T-helper 2 cell (primary cell): ENCODE measurements at regions not wholly inside any gene's neighbourhood (a gene's known extent, or its start where the extent isn't known, plus 50 kb on each side); places are given as distances from the start of the nearest gene placed in this dataset.
A peak's percentile ranks its signal among the peaks of the same experiment; 100 is the strongest.

Experiments used
- DNase-seq, 5 experiments: peaks; one replicate each; pipeline versions ENCODE4 v3.0.0 to v3.0.0-alpha.2; 2012 to 2022

DNA sequence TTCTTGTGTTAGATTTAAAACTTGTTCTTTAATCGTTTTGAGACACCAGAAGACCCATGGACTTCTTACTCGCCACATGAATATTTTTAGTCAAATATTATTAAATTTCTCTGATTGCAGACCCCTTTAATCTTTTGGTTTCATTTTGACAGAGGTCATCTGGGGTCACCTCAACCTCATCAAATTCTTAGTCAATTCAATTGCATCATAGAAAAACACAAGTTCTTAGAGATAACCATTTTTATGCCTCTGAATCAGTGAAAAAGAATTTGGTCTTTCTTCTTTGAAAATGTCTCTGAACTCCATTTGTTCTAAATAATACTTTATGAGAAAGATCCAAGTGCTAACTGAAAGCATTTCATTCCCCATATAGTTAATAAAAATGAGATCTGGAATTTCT, 55.2 kb upstream of the CBLN4 start:
- no peak for DNase-seq

DNA sequence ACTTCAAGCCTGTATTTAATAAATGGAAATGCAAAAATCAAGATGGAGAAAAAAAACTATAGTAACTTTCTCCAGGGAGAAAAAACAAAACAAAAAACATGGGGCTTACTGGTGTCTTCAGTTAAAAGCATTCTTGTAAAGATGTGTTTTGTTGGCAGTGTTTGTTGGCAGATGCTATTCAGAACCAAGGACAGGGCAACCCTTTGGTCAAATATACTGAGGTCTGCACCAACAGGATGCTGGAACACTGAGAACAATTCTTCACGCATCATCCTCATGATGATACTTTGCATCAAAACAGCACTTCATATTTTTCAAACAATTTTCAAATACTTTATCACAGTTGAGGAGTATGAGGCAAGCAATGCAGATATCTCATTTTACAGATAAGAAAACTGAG, 63.7 kb upstream of the CBLN4 start:
- no peak for DNase-seq

DNA sequence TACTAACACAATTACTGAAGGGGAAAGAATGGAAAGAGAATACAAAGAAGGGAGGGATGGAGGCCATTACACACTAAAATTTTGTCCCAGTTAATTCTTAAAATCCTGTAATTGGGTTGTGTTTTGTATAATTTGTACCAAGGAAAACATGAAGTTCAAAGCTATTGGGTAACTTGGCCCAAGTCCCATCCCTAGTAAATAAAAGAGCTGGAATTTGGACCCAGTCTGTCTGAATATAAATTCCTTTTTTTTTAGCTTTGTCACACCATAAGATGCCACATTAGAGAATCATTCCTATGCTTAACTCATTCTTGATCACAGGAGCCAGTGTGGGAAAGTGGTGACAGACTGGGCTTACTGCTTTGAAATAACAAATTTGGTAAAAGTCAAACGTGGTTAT, 66.8 kb upstream of the CBLN4 start:
- no peak for DNase-seq

DNA sequence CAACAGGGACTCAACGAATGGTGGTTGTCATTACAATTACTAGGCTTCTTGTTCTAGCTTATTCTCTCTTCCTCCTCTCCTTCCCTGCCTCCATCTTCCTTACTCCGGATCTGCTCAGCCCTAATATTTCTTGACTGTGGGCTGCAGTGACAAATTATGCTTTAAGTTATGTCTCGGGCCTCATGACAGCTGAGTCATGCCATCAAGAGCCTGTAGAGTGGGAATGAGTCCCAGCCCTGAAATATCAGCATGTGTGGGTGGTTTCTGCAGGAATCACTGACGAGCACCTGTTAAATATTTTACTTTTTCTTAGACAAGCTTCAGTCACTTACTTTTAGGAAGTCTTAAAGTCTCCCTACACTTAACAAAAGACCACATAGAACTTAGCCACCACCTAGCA, 83.1 kb upstream of the CBLN4 start:
- no peak for DNase-seq

DNA sequence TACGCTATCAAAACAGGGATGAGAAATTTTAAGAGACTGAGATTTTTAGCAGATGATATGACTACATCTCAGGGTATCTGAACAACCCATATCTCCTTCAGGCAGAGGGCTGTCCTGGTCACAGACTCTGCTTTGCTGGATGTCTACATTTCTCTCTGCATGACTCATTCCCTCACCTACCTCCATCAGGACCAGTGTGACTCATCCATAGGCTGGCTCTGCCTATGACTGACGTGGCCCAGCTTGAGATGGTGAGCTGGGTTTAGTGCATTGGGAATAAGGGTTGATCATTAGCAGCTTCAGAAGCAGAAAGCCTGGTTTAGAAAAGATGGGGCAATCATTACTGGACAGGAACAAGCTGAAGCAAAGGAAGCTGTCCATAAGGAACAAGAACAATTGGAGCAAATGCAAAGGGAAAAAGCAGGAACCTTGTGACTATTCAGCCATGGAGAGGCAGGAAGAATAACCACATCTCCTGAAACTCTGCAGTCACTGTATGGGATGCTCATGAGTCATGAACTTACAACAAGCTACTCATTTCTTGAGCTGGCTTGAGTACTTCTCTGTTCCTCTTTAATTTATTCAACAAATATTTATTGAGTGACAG, 86.4 kb upstream of the CBLN4 start:
- no peak for DNase-seq

DNA sequence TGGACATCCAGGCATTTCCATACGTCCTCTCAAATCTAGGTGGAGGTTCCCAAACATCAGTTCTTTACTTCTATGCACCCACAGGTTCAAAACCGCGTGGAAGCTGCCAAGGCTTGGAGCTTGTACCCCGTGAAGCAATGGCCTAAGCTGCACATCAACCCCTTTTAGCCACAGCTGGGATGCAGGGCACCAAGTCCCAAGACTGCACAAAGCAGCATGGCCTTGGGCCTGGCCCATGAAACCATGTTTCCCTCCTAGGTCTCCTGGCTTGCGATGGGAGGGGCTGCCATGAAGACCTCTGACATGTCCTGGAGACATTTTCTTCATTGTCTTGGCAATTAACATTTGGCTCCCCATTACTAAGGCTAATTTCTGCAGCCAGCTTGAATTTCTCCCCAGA, 88.9 kb upstream of the CBLN4 start:
- no peak for DNase-seq

DNA sequence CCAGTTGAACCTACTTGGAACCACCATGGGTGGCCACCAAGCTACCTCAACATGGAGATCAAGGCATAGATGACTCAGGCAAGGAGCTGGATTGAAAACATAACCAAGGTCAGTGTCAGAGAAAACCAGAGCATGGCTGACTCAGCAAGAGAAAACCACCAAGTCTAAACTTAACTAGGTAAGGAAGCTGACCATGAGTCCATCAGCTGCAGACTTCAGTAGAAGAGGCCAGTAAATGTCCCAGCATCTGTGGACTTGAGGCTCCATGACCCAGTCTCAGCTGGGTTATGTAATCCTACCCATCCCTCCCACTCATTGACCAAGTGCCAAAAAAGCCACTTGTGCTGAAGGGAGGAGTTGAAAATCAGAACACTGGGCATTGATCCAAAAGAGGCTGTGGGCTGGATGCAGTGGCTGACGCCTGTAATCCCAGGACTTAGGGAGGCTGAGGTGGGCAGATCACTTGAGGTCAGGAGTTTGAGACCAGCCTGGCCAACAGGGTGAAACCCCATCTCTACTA, 93.7 kb upstream of the CBLN4 start:
- no peak for DNase-seq

DNA sequence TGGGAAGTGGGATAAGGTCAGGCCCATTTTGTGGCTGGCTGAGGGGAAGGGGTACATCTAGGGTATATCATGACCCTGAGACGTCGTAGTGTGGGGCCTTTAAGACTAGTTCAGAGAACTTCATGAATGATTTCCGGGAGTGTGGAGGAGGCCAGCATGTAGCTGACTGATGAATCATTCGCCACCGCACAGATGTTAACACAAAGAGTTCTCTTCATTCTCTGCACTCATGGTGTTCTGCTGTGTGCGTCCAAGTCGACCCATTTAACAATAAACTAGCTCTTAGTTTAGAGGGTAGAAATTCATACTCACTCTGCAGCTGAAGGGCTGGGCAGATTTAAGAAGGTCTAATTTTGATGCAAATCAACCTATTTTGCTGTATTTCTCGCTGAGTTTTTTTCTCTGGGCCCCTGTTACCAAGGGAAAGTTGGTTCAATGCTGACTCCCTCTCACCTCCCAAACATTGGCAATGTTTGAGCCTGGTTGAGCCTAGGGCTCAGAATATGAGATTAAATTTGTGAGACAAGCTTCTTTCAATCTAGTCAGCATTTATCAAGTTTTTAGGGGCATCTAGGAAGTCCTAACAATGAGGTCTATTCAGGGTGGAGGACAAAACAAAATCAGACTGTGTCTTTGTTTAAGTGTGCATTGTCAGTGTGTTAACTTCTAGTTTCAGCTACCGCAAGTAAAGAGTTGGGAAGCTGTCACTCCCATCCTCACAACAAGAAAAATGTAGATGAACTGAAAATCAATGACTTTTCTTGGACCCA, 106.8 kb upstream of the CBLN4 start:
- no peak for DNase-seq

DNA sequence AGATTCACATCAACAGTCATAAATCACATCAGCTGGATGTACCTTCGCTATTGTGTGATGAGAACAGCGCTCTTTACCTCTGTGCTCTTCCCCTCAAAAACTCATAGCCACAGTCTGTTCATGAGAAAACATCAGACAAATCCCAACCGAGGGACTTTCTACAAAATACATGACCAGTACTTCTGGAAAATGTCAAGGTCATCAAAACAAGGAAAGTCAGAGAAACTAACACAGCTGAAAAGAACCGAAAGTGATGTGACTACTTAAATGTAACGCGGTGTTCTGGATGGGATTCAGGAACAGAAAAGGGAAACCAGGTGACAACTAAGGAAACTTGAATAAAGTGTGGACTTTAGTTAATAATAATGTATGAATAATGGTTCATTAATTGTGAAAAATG, 112.0 kb upstream of the CBLN4 start:
- no peak for DNase-seq

DNA sequence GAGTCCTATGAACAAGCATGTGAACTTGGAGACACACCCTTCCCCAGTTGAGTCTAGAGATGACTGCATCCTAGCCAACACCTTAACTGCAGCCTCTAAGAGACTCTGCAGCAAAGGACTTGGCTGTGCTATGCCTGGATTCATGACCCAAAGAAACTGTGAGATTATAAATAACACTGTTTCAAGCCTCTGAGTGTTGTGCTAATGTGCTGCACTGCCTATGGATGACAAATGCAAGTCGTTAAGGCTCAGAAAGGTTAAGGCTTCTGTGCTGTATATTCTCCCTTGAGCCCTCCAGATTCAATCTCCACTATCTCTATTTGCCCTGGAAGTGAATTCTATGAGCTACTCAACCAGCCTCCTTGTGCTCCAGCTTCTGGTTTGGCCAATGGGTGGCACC, 116.5 kb upstream of the CBLN4 start:
- no peak for DNase-seq

DNA sequence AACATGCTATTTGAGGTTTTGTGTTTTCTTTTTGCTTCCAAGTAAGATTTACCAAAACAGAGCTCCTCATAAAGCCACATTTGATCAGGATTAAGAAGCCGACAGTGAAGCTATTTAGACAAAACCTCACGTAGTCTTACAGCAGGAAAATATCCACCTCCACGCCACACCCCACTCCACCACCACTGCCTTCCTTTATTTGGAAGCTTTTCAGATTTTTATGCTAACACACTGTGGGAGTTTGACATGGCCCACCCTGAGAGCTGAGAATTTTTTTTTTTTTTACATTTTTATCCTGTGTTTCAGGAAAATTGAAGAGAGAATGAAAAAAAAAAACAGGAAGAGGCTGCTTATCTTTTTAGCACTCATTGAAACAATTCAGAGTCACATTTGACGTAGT, 104.8 kb upstream of the MC3R start:
- no peak for DNase-seq

DNA sequence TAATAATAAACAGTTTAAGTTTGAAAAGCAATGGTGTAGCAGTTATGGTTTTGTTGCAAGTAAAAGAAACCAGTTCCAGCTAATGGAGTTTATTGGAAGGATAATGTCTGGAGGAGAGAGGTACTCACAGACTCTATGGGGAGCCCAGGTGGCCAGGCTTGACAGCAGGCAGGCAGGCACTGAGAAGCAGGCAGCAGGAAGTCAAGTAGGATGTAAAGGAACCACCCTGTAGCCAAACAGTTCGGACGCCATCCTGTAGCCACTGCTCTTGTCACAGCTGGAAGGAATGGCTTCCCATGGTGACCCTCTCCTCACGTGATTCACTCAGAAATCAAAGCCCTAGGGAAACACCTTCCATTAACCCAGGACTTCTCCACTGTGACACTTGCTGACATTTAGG, 96.7 kb upstream of the MC3R start:
- DNase-seq = no peak

DNA sequence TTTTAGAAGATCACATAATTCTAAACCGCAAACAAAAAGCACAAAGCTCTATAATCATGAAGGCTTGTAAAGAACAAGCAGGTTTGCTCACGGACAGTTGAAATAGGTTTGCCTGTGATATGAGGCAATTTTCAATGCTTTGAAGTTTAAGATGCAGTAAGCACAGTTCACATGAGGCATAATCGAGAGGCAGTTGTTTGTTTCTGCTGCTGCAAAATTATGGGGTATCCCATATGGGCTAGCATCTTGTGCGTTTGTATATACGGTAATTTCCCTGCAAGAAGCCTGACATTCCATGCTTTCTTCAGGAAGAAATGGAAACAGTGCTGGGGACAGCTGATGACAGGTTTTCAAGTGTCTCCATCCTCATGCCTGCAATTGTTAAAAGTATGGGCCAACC, 94.6 kb upstream of the MC3R start:
- no peak for DNase-seq

DNA sequence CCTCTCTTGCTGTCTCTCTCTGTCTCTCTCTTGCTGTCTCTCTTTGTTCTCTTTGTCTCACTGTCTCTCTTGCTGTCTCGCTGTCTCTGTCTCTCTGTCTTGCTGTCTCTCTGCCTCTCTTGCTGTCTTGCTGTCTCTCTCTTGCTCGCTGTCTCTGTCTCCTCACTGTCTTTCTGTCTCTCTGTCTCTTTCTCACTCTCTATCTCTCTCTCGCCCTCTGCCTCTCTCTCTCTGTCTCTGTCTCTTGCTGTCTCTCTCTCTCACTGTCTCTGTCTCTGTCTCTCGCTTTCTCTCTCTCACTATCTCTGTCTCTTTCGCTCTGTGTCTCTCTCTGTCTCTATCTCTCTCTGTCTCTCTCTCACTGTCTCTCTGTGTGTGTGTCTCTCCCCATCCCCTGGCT, 92.9 kb upstream of the MC3R start:
- no peak for DNase-seq

DNA sequence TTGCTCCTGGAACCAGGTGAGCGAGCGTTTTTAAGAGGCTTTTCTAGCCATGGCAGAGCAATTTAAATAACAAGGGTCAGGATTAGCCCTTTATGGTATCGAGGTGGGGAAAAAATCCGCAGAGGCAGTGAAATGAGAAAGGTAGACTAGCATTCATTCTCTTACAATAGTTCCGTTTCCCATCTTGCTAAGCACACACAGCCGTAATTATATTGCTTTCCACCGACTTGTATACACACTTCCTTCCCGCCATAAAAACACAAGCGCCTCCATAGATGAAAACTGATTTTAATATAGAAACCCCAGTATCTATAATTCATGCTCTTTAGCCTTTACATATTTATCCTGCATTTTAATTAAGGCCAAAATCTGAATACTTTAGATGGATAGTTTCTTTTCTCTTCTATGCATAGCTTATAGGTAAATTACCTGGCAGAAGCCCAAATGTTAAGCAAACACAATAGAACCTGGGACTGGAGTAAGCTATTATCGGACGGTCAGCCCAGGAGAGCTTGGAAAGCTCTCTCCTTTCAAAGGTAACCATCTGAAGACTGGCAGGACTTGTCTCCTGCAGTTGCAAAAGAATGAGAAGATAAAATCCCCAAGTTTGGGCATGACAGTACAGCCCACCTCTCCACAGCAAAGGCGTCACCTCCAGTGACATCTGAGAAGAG, 90.9 kb upstream of the MC3R start:
- DNase-seq = no peak

DNA sequence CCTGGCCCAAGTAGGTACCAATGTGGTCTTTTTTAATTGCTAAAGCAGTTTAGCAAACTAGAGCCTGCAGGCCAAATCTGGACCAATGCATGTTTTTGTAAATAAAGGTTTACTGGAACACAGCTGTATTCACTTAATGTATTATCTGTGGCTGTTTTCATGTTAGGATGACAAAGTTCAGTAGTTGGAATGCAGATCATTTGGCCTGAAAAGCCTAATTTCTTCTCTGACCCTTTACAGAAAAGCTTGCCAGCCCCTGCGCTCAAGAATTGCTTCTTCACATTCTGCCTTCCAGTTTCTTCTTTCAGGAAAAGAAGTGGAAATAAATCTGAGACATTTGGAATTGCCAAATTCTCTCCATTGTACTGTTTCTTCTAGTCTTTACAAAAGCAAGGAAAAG, 90.0 kb upstream of the MC3R start:
- DNase-seq = no peak

DNA sequence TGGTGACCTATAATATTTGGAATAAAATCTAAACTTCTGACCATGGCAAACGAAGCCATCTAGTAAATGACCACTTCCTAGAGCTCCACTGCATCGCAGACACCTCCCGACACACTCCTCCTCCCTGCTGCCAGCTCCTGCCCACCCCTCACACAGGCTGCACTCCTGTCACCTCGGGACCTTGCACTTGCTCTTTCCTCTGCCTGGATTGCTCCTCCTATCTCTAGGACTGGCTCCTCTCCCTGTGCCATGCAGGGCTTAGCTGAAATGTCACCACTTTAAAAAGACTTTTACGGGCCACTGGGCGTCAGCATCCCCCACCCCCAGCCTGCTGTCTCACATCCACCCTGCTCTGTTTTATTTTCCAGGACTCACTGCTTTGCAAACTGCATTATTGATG, 87.6 kb upstream of the MC3R start:
- DNase-seq = no peak

DNA sequence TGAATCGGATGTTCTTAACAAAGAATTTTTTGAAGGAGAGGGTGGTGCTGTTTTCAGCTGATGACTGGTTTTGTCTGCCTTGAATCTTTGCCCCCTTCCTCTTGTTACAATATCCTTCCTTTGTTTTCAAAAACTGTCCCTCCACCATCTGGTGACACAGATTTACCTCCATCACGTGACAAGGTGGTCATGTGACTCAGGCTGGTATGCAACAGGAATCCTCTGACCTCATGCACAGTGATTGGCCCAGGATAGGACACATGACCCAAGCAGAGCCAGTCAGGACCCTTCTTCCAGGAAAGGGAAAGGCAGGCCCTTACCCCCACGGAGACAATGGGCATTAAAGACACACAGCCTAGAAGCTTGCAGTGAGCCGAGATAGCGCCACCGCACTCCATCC, 84.7 kb upstream of the MC3R start:
- peak in 1 of 5 experiments; percentile 3 for DNase-seq

DNA sequence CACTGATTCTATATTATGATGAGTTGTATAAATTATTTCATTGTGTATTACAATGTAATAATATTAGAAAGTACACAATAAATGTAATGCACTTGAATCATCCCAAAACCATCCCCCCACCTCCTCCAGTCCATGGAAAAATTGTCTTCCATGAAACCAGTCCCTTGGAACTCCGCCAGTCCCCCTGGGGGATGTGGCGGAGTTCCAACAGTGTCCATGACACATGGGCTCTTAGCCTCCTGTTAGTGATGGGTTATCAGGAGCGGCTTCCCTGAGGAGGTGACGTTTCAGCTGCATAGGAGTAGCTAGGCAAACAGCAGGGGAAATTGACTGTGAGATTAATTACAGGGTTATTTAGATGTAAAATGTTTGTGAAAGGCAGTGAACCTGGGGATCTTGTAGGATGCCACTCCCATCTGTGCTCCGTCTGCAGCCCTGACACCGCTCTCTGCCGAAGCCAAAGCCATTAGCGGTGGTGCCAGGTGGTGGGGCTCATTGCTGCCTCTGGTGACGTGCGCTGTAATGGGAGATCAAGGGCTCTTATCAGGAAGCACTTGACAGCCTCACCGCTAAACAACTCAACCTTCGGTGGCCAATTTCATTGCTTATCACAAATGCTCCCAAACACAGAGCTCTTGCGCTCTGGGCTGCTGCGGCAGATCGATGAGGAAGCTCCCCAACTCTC, 81.6 kb upstream of the MC3R start:
- DNase-seq = no peak

DNA sequence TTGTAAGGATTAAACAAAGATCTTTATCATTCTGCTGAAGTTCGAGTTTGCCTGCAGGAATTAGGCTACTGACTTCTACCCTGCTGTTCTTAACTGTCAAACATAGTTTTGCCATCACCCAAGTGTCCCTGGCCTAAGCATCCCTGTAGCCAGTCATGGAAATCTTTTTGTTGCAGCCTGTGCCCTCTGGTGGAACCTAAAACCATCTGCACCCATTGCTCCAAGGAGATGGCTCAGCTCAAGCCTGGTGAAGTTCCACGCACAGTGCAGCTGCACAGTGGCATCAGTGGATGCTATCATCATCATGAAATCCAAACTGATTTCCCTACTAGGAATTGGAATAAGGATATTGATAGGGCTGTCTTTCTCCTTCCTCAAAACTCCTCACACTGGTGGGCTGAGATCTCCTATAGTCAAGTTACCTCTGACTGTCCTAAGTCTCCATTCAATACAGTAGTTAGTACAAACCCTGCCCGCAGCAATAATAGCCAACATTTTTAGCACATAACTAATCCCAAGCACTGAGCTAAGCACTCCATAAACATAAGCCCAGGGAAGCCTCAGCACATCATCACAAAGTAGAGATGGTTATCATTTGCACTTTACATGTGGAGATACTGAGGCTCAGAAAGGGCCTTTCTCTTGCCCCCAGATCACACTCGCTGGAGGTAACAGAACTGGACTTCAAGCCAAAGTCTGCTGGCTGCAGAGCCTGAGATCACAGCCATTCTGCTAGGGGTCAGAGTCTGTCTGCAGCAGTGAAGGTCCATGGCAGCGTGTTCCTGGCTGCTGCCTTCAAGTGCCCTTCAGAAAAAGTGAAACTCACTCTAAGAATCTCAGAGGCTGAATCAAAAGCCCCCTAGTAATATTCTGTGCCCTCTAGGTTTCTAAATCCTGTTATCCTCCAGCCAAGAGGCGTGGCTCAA, 77.2 kb upstream of the MC3R start:
- DNase-seq = no peak

DNA sequence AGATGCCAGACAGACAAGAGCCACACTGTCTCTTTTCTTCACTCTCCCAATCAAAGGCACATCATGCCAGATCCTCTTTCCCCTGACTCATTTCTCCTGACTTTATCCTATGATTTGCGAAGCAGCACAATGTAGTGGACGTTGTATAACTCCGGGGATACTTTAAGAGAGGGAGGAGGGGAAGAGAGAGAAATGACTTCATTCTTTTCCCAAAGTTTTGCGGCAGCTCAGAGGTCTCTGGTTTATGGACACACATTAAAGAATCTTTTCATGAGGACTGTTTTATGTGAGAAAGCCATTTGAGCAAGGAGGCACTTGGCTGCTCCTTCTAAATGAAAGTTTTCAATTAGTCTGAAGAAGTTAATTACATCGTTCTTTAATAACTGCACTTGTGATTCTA, 75.1 kb upstream of the MC3R start:
- DNase-seq = no peak

DNA sequence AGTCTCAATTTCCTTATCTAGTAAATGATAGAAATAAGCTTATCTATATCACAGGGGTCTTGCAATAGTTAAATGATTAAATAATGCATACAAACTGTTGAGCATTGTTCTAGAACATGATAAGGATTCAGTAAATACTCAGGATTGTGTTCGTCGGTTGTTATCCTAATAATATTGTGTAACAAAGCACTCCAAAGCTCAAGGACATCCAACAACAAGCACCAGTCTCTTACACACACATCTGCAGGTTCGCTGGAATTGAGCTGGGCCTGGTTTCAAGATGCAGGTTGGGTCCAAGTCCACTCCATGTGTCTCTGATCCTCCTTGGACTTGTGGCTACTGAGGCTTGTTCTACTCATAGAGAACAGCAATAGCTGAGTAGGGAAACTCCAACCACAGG, 74.1 kb upstream of the MC3R start:
- DNase-seq = no peak
